Testis (tissue), 2 donors: ENCODE measurements at regions not wholly inside any gene's neighbourhood (a gene's known extent, or its start where the extent isn't known, plus 50 kb on each side); places are given as distances from the start of the nearest gene placed in this dataset.

ENCODE experiments used
- CTCF ChIP-seq, 3 experiments: fragments of 450-650 bp in 2 of 3; fragments of 200-600 bp in 1 of 3; sonication (generic) in 1 of 3; IDR thresholded peaks; one replicate each; pipeline ENCODE4 v1.5.1; 2016 to 2019; ENCODE audit warnings: antibody characterized with exemption in 3 of 3, mild to moderate bottlenecking in 2 of 3, moderate library complexity in 1 of 3
- POLR2A ChIP-seq: fragments of 450-650 bp; IDR thresholded peaks from one replicate; pipeline ENCODE4 v1.6.1; 2017; ENCODE audit warnings: antibody characterized with exemption, mild to moderate bottlenecking, moderate library complexity

- TF ChIP-seq CTCF (IDR thresholded peaks at IDR 0.05) (no peak), POLR2A (no peak)
Observed at GRCh38 chr2:192443831-192444230, 249.1 kb upstream of the TMEFF2 start.
